Activated T-cell treated with anti-CD3 and anti-CD28 coated beads, Interleukin-2, amount 50 U/mL, for 72 hours (primary cell): ENCODE measurements at regions not wholly inside any gene's neighbourhood (a gene's known extent, or its start where the extent isn't known, plus 50 kb on each side); places are given as distances from the start of the nearest gene placed in this dataset.

Source experiments
- ATAC-seq, 2 donors: fragments of 150-1000 bp; cut with Tn5 transposase; replicated peaks in 1 of 2; 2 replicates each; pipeline ENCODE4 v1.10.0; 2021; ENCODE audit warnings: moderate library complexity in 2 of 2, mild to moderate bottlenecking in 1 of 2
- DNase-seq, 2 donors: peaks; one replicate each; pipeline ENCODE4 v3.0.0; 2021 to 2022; ENCODE audit warnings: mixed read lengths in 1 of 2
- H3K27ac Mint-ChIP-seq: one replicate; pipeline ENCODE4 v1.8.0; 2022; ENCODE audit warnings: mild to moderate bottlenecking, moderate library complexity, mixed read lengths
- H3K27me3 Mint-ChIP-seq: one replicate; pipeline ENCODE4 v1.8.0; 2022; ENCODE audit warnings: low read depth, mixed read lengths
- H3K36me3 Mint-ChIP-seq, 2 donors: one replicate each; pipeline ENCODE4 v1.8.0; 2022; ENCODE audit warnings: mixed read lengths in 2 of 2, mild to moderate bottlenecking in 1 of 2; ENCODE audit not compliant: insufficient read depth in 2 of 2
- H3K4me1 Mint-ChIP-seq: one replicate; pipeline ENCODE4 v1.8.0; 2022; ENCODE audit warnings: low read depth, mixed read lengths
- H3K4me3 Mint-ChIP-seq, 2 donors: one replicate each; pipeline ENCODE4 v1.8.0; 2022; ENCODE audit warnings: mild to moderate bottlenecking in 2 of 2, mixed read lengths in 2 of 2, moderate library complexity in 2 of 2
- H3K9me3 Mint-ChIP-seq, 2 donors: one replicate each; pipeline ENCODE4 v1.8.0; 2022; ENCODE audit warnings: mixed read lengths in 2 of 2

DNA sequence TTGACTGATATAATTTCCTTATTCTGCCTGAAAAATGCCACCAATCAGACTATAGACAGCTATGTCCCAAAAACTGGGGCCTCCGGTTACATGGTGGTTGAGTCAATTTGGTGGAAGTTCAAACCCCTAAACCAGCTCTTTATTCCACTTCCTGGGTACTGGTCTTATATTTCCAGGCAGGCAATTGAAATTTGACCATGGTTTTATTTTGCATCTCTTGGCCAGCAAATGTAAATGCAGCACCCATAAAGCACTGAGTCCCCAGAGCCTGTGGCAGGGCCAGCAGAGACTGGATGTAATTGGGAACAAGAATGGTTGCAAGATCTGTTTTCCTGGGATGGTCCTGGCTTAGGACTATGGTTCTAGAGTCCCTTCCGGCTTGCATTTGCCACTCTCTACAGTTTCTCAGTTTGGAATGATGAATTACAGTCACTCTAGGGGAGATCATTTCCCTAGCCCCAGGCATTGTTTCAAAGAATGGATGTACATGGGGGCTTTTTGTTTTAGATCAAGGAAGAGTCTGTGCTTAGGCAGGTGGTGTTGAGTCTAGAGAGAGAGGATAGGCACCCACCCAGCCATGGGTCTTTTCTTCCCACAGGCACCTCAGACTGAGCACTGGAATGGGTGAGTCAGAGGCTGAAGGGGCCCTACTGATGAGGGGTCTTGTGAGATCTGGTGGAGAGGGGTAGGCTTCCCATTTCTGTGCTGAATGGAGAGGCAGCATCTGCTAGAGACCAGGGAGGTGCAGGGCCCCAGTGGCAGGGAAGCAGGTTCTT lies 108.4 kb upstream of the CDC42EP3 start:
- Mint-ChIP-seq H3K9me3 (no peaks in the 10 kb centered on the region), H3K27ac (no peak overlapping the region), H3K27me3 (no peaks in the 10 kb centered on the region), H3K4me3 (no peak overlapping the region), H3K4me1 (no peaks in the 10 kb centered on the region), H3K36me3 (no peaks in the 10 kb centered on the region)
- DNase-seq (no peak), ATAC-seq (no peak)

DNA sequence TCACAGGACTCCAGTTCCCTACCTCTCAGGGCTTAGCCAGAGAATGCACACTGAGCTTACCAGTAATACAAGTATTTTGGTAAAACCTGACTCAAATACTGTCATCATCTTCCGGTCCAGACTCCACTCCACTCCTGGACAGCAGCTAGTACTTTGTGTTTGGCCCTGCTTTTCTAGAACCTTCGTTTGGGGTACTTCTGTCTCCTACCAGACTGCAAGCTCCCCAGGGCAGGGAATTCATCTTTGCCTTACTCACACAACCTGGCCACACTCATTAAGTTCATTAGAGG lies 108.9 kb upstream of the CDC42EP3 start:
- H3K4me1 Mint-ChIP-seq: no peaks in the 10 kb centered on the region
- H3K36me3 Mint-ChIP-seq: no peaks in the 10 kb centered on the region
- ATAC-seq (no peak), DNase-seq (no peak)
- no peaks in the 10 kb centered on the region for H3K27me3 Mint-ChIP-seq
- no peak overlapping the region for H3K4me3 Mint-ChIP-seq
- H3K9me3 Mint-ChIP-seq: no peaks in the 10 kb centered on the region
- no peak overlapping the region for H3K27ac Mint-ChIP-seq

GRCh38 chr2:37781028-37781427 lies 109.6 kb upstream of the CDC42EP3 start:
- no peaks in the 10 kb centered on the region for H3K4me1 Mint-ChIP-seq
- no peaks in the 10 kb centered on the region for H3K36me3 Mint-ChIP-seq
- ATAC-seq (no peak), DNase-seq (no peak)
- H3K27ac Mint-ChIP-seq: no peak overlapping the region
- no peaks in the 10 kb centered on the region for H3K9me3 Mint-ChIP-seq
- no peak overlapping the region for H3K4me3 Mint-ChIP-seq
- no peaks in the 10 kb centered on the region for H3K27me3 Mint-ChIP-seq

DNA sequence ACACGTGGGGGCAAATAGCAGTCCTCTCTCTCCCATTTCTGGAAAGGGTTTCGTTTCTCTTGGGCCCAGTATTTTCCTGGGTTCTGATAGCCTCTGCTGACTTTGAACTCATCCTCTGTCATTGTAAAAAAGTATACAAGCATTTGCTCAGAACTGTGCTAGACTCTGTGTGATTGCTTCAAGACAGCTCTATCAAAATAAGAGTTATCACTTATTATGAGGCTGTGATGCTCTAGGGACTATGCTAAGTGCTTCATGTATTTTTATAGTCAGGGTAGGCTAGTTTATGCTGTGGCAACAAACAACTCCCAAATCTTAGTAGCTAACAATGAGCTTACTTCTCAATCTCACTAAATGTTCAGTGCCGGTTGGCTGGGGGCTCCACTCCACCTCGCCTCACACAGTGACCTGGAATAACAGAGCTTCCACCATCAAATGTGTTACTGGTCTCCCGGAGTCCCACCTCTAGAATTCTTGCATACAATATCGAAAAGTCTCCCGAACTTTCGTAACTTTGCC lies 110.8 kb upstream of the CDC42EP3 start:
- H3K4me1 Mint-ChIP-seq: no peaks in the 10 kb centered on the region
- no peak overlapping the region for H3K27ac Mint-ChIP-seq
- peaks cover 1 to 2% of the 10 kb centered on the region in 2 donors for H3K36me3 Mint-ChIP-seq
- peaks cover 2% of the 10 kb centered on the region in 2 donors for H3K9me3 Mint-ChIP-seq
- no peak for DNase-seq
- H3K4me3 Mint-ChIP-seq: no peak overlapping the region
- ATAC-seq: no peak
- no peaks in the 10 kb centered on the region for H3K27me3 Mint-ChIP-seq

GRCh38 chr2:37782721-37783371 lies 111.4 kb upstream of the CDC42EP3 start:
- Mint-ChIP-seq H3K36me3 (peaks cover 5 to 6% of the 10 kb centered on the region in 2 donors), H3K9me3 (peaks cover 6 to 9% of the 10 kb centered on the region in 2 donors), H3K27me3 (no peaks in the 10 kb centered on the region), H3K4me3 (no peak overlapping the region), H3K27ac (no peak overlapping the region), H3K4me1 (no peaks in the 10 kb centered on the region)
- no peak for ATAC-seq
- DNase-seq: no peak

- H3K4me3 Mint-ChIP-seq: no peak overlapping the region
- DNase-seq (no peak), ATAC-seq (no peak)
- H3K27ac Mint-ChIP-seq: no peak overlapping the region
- H3K27me3 Mint-ChIP-seq: no peaks in the 10 kb centered on the region
- no peaks in the 10 kb centered on the region for H3K4me1 Mint-ChIP-seq
- peaks cover 6 to 11% of the 10 kb centered on the region in 2 donors for H3K9me3 Mint-ChIP-seq
- peaks cover 7 to 9% of the 10 kb centered on the region in 2 donors for H3K36me3 Mint-ChIP-seq
Measured at GRCh38 chr2:37783545-37783944, 112.1 kb upstream of the CDC42EP3 start.

GRCh38 chr2:37784071-37784758 lies 112.8 kb upstream of the CDC42EP3 start:
- Mint-ChIP-seq H3K27ac (no peak overlapping the region), H3K36me3 (peaks cover 12 to 15% of the 10 kb centered on the region in 2 donors), H3K4me1 (no peaks in the 10 kb centered on the region), H3K4me3 (no peak overlapping the region), H3K27me3 (no peaks in the 10 kb centered on the region), H3K9me3 (peaks cover 8 to 13% of the 10 kb centered on the region in 2 donors)
- DNase-seq (no peak), ATAC-seq (no peak)

- DNase-seq: no peak
- H3K27ac Mint-ChIP-seq: no peak overlapping the region
- H3K27me3 Mint-ChIP-seq: no peaks in the 10 kb centered on the region
- peaks cover 12 to 20% of the 10 kb centered on the region in 2 donors for H3K36me3 Mint-ChIP-seq
- peaks cover 8 to 18% of the 10 kb centered on the region in 2 donors for H3K9me3 Mint-ChIP-seq
- H3K4me1 Mint-ChIP-seq: no peaks in the 10 kb centered on the region
- no peak overlapping the region for H3K4me3 Mint-ChIP-seq
- no peak for ATAC-seq
Measured at GRCh38 chr2:37784759-37785149, 113.3 kb upstream of the CDC42EP3 start.

DNA sequence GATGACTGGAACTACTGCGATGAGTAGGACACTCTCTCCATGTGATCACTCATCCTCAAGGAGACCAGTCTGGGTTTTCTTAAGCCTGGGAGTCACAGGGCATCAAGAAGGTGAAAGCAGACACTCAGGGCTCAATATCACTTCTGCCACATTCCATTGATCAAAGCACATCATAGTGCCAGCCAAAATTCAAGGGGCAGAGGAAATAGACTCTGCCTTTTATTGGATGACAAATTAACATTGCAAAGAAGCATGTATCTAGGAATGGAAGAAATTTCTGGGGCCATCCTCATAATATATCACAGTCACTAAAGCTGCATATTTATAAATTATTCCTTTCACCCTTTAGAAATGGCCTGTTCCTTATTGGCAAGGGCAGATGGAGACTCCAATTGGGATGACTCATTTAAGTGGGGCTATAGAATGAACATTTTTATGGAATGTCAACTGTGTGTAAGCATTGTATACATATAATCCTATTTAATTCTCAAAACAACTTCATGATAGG lies 114.8 kb upstream of the CDC42EP3 start:
- DNase-seq: no peak
- H3K27me3 Mint-ChIP-seq: no peaks in the 10 kb centered on the region
- H3K9me3 Mint-ChIP-seq: peaks cover 8 to 18% of the 10 kb centered on the region in 2 donors
- no peak overlapping the region for H3K27ac Mint-ChIP-seq
- ATAC-seq: no peak
- peaks cover 12 to 20% of the 10 kb centered on the region in 2 donors for H3K36me3 Mint-ChIP-seq
- H3K4me3 Mint-ChIP-seq: no peak overlapping the region
- H3K4me1 Mint-ChIP-seq: no peaks in the 10 kb centered on the region

- H3K27ac Mint-ChIP-seq: no peak overlapping the region
- ATAC-seq: no peak
- peaks cover 8 to 18% of the 10 kb centered on the region in 2 donors for H3K9me3 Mint-ChIP-seq
- no peaks in the 10 kb centered on the region for H3K27me3 Mint-ChIP-seq
- H3K4me3 Mint-ChIP-seq: no peak overlapping the region
- H3K36me3 Mint-ChIP-seq: peaks cover 12 to 20% of the 10 kb centered on the region in 2 donors
- DNase-seq: no peak
- H3K4me1 Mint-ChIP-seq: no peaks in the 10 kb centered on the region
Measured at GRCh38 chr2:37786854-37787253, 115.4 kb upstream of the CDC42EP3 start.

DNA sequence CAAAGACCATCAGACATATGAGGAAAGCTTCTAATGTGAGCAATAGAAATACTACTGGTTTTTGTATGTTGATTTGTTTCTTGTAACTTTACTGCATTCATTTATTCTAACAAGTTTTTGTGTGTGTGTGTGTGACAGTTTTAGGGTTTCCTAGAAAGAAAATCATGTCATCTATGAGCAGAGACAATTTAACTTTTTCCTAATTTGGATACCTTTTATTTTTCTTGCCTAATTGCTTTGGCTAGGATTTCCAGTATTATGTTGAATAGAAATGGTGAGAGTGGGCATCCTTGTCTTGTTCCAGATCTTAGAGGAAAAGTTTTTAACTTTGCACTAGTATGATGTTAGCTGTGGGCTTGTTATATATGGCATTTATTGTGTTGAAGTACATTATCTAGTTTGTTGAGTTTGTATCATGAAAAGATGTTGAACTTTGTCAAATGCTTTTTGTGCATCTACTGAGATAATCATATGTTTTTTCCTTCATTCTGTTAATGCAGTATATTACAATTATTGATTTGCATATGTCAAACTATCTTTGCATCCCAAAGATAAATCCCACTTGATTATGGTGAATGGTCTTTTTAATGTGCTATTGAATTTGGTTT lies 117.3 kb upstream of the CDC42EP3 start:
- Mint-ChIP-seq H3K27me3 (no peaks in the 10 kb centered on the region), H3K36me3 (peaks cover 12 to 20% of the 10 kb centered on the region in 2 donors), H3K4me1 (no peaks in the 10 kb centered on the region), H3K9me3 (peaks cover 8 to 18% of the 10 kb centered on the region in 2 donors), H3K4me3 (no peak overlapping the region), H3K27ac (no peak overlapping the region)
- DNase-seq (no peak), ATAC-seq (no peak)

- Mint-ChIP-seq H3K27ac (no peak overlapping the region), H3K4me3 (no peak overlapping the region), H3K4me1 (no peaks in the 10 kb centered on the region), H3K9me3 (peaks cover 8 to 20% of the 10 kb centered on the region in 2 donors), H3K27me3 (no peaks in the 10 kb centered on the region), H3K36me3 (peaks cover 12 to 20% of the 10 kb centered on the region in 2 donors)
- DNase-seq: no peak
- no peak for ATAC-seq
Measured at GRCh38 chr2:37790019-37790418, 118.6 kb upstream of the CDC42EP3 start.

GRCh38 chr2:37790462-37790861 lies 119.0 kb upstream of the CDC42EP3 start:
- no peaks in the 10 kb centered on the region for H3K4me1 Mint-ChIP-seq
- DNase-seq (no peak), ATAC-seq (no peak)
- peaks cover 8 to 20% of the 10 kb centered on the region in 2 donors for H3K9me3 Mint-ChIP-seq
- H3K36me3 Mint-ChIP-seq: peaks cover 12 to 20% of the 10 kb centered on the region in 2 donors
- H3K27me3 Mint-ChIP-seq: no peaks in the 10 kb centered on the region
- no peak overlapping the region for H3K27ac Mint-ChIP-seq
- no peak overlapping the region for H3K4me3 Mint-ChIP-seq
